Activated T-cell treated with anti-CD3 and anti-CD28 coated beads, Interleukin-2, amount 50 U/mL, for 1 hour (primary cell): ENCODE measurements at regions not wholly inside any gene's neighbourhood (a gene's known extent, or its start where the extent isn't known, plus 50 kb on each side); places are given as distances from the start of the nearest gene placed in this dataset.
"Not testable (repeated sequence)": the region's sequence is repeated elsewhere in the genome, so short reads cannot be mapped to it uniquely, and the experiment has no call there.

Source experiments
- DNase-seq: peaks from one replicate; pipeline ENCODE4 v3.0.0-alpha.2; 2020

- no peak for DNase-seq
These were observed 128.5 kb downstream of the VEGFA start for GRCh38 chr6:43898358-43899131.

GRCh38 chr6:43897571-43898302 is 127.7 kb downstream of the VEGFA start:
- DNase-seq, result no peak

- DNase-seq, result no peak
These were observed 126.6 kb downstream of the VEGFA start for GRCh38 chr6:43896329-43897255.

GRCh38 chr6:43895656-43896328 is 125.8 kb downstream of the VEGFA start:
- no peak for DNase-seq

GRCh38 chr6:43893073-43893472 is 123.1 kb downstream of the VEGFA start:
- no peak for DNase-seq

GRCh38 chr6:43891072-43891870 is 121.3 kb downstream of the VEGFA start:
- DNase-seq, result no peak

- DNase-seq, result no peak
These were observed 120.4 kb downstream of the VEGFA start for GRCh38 chr6:43890197-43891062.

GRCh38 chr6:43887906-43888683 is 118.1 kb downstream of the VEGFA start:
- no peak for DNase-seq

- DNase-seq, result no peak
These were observed 117.4 kb downstream of the VEGFA start for GRCh38 chr6:43887340-43887858.

- DNase-seq, result no peak
These were observed 116.8 kb downstream of the VEGFA start for GRCh38 chr6:43886717-43887339.

GRCh38 chr6:43886067-43886461 is 116.1 kb downstream of the VEGFA start:
- DNase-seq, result no peak

- DNase-seq, result no peak
These were observed 115.5 kb downstream of the VEGFA start for GRCh38 chr6:43885399-43886066.

GRCh38 chr6:43884652-43885022 is 114.6 kb downstream of the VEGFA start:
- DNase-seq, result no peak

- no peak for DNase-seq
These were observed 114.0 kb downstream of the VEGFA start for GRCh38 chr6:43883847-43884651.

GRCh38 chr6:43882690-43883448 is 112.9 kb downstream of the VEGFA start:
- not testable (repeated sequence) for DNase-seq

GRCh38 chr6:43880236-43881137 is 110.5 kb downstream of the VEGFA start:
- no peak for DNase-seq
